ENCODE measurements at regions not wholly inside any gene's neighbourhood (a gene's known extent, or its start where the extent isn't known, plus 50 kb on each side); places are given as distances from the start of the nearest gene placed in this dataset.

GRCh38 chr15:31523655-31524049 is 197.0 kb downstream of the KLF13 start:
- Histone ChIP-seq H4K20me1 (replicated peaks; ENCODE audit: control insufficient read depth, extremely low read depth, insufficient read depth, low read length) (no peaks in the 10 kb centered on the region), H3K4me3 (replicated peaks in 1 of 3; ENCODE audit: insufficient read depth in 1 of 3, low read depth in 1 of 3, low read length in 3 of 3) (no peak overlapping the region), H2AFZ (ENCODE audit: low read depth, low read length) (no peak overlapping the region), H3K4me2 (ENCODE audit: insufficient read depth, low read length) (no peak overlapping the region), H3K9me3 (replicated peaks; ENCODE audit: control insufficient read depth, insufficient read depth, low read length) (no peaks in the 10 kb centered on the region), H3K9me1 (replicated peaks; ENCODE audit: control insufficient read depth, extremely low read depth, insufficient read depth, low read length) (no peaks in the 10 kb centered on the region), H3K27me3 (ENCODE audit: control insufficient read depth in 2 of 2, insufficient read depth in 2 of 2, low read length in 2 of 2) (no peaks in the 10 kb centered on the region), H3K4me1 (ENCODE audit: control insufficient read depth, extremely low read depth, insufficient read depth, low read length) (no peaks in the 10 kb centered on the region), H3K79me2 (ENCODE audit: control insufficient read depth, insufficient read depth, low read length) (no peaks in the 10 kb centered on the region), H3K27ac (ENCODE audit: insufficient read depth, low read depth, low read length) (no peak overlapping the region), H3K36me3 (ENCODE audit: control insufficient read depth in 2 of 2, extremely low read depth in 1 of 2, insufficient read depth in 2 of 2, low read length in 2 of 2) (no peaks in the 10 kb centered on the region), H3K9ac (replicated peaks; ENCODE audit: extremely low read depth, insufficient read depth, low read length) (no peak overlapping the region)
- FAIRE-seq (no peak), DNase-seq (ENCODE audit: low read depth, low spot score) (no peak)
- ChIA-PET POLR2A (no interaction called here), CTCF (no interaction called here)
- intact Hi-C loops (cut with micrococcal nuclease) (no loop called here), dilution Hi-C loops (cut with MboI; ENCODE audit: extremely low pct_ligation_motif_present, low sequenced_read_pairs) (no loop called here)
- BruUV-seq (replicated peaks) = no TSS peak
- TF ChIP-seq JUN (IDR thresholded peaks at IDR 0.05; ENCODE audit: borderline replicate concordance, insufficient read depth, insufficient read length, low read depth) (no peak), EZH2 (IDR thresholded peaks at IDR 0.05; ENCODE audit: borderline replicate concordance, low read depth, low read length, severe bottlenecking) (no peak), MAX (IDR thresholded peaks at IDR 0.05; ENCODE audit: insufficient read depth, insufficient read length) (no peak), MYC (IDR thresholded peaks at IDR 0.05; ENCODE audit: low read depth, low read length) (no peak), FOS (IDR thresholded peaks at IDR 0.05; ENCODE audit: borderline replicate concordance, insufficient read depth, low read length) (no peak), CTCF (IDR thresholded peaks at IDR 0.05; ENCODE audit: extremely low read depth in 1 of 2, insufficient read depth in 1 of 2, low read depth in 1 of 2, low read length in 2 of 2) (no peak), GATA2 (IDR thresholded peaks at IDR 0.05; ENCODE audit: insufficient read depth, insufficient read length, low read depth, low read length) (no peak), POLR2AphosphoS5 (IDR thresholded peaks at IDR 0.05; ENCODE audit: insufficient read depth, low read depth, low read length) (no peak), POLR2A (IDR thresholded peaks at IDR 0.05; ENCODE audit: low read depth, low read length) (no peak)

All from endothelial cell of umbilical vein (primary cell).